A549 (cell line): ENCODE measurements at regions not wholly inside any gene's neighbourhood (a gene's known extent, or its start where the extent isn't known, plus 50 kb on each side); places are given as distances from the start of the nearest gene placed in this dataset.

ENCODE experiments used
- ATAC-seq, 2 experiments: fragments of 200-7000 bp in 1 of 2; fragments of >200 bp in 1 of 2; cut with Nextera tagmentation in 1 of 2; cut with Tn5 transposase in 1 of 2; 3 replicates each; pipeline versions ENCODE4 v1.8.0 to v1.9.1; 2018 to 2020; ENCODE audit warnings: mild to moderate bottlenecking in 1 of 2, moderate library complexity in 1 of 2
- CTCF ChIA-PET: fragments of 300-600 bp; sonication (Branson Sonifier 250); formaldehyde crosslinking; extraction: SDS; loops from one replicate; lab custom pipeline; 2021; ENCODE audit warnings: antibody characterized with exemption, inconsistent platforms; lab: Yijun Ruan, JAX
- POLR2A ChIA-PET: fragments of 350-600 bp; formaldehyde crosslinking; extraction: SDS; loops from one replicate; lab custom pipeline; 2021; ENCODE audit warnings: antibody characterized with exemption, inconsistent platforms; lab: Yijun Ruan, JAX
- DNase-seq, 2 experiments: peaks; one replicate each; pipeline versions ENCODE4 v3.0.0 to v3.0.0-alpha.2; 2011 to 2016; ENCODE audit warnings: low read depth in 1 of 2, low spot score in 1 of 2
- FAIRE-seq: peaks from 2 replicates; lab custom pipeline; 2011; peaks lifted over from hg19 to GRCh38; lab: Jason Lieb, UNC
- H3K27ac ChIP-seq, 2 experiments: fragments of >200 bp; sonication (Bioruptor Twin); formaldehyde crosslinking; 3 replicates each; pipeline ENCODE4 v1.5.1; 2016 to 2017
- H3K4me1 ChIP-seq: fragments of >200 bp; sonication (Bioruptor Twin); formaldehyde crosslinking; 3 replicates; pipeline ENCODE4 v1.6.1; 2016
- H3K4me2 ChIP-seq: fragments of >200 bp; sonication (Bioruptor Twin); formaldehyde crosslinking; 3 replicates; pipeline ENCODE4 v1.6.1; 2016
- H3K4me3 ChIP-seq: fragments of >200 bp; sonication (Bioruptor Twin); formaldehyde crosslinking; 3 replicates; pipeline ENCODE4 v1.5.1; 2016
- H3K9me3 ChIP-seq: fragments of >200 bp; sonication (Bioruptor Twin); formaldehyde crosslinking; 3 replicates; pipeline ENCODE4 v1.6.1; 2016
- BCL3 ChIP-seq: fragments of >200 bp; sonication (Bioruptor Twin); formaldehyde crosslinking; IDR thresholded peaks from 3 replicates; pipeline ENCODE4 v1.6.1; 2016
- BHLHE40 ChIP-seq: IDR thresholded peaks from 2 replicates; pipeline ENCODE4 v1.6.1; 2012; ENCODE audit warnings: low read depth, low read length, inconsistent platforms
- CBX2 ChIP-seq: fragments of 200-600 bp; sonication (generic); IDR thresholded peaks from 2 replicates; pipeline ENCODE4 v1.6.1; 2016; ENCODE audit warnings: low read depth, mild to moderate bottlenecking, borderline replicate concordance
- CBX8 ChIP-seq: fragments of 200-600 bp; sonication (generic); IDR thresholded peaks from 2 replicates; pipeline ENCODE4 v1.6.1; 2016
- CEBPB ChIP-seq, 2 experiments: fragments of >200 bp in 1 of 2; sonication (Bioruptor Twin) in 1 of 2; formaldehyde crosslinking in 1 of 2; IDR thresholded peaks; 2 replicates each; pipeline ENCODE4 v1.6.1; 2012 to 2016
- CHD2 ChIP-seq: fragments of 150-350 bp; IDR thresholded peaks from 2 replicates; pipeline ENCODE4 v1.6.1; 2014; ENCODE audit warnings: low read length; ENCODE audit not compliant: partially characterized antibody
- CHD4 ChIP-seq: fragments of 200-600 bp; sonication (generic); IDR thresholded peaks from 2 replicates; pipeline ENCODE4 v1.6.1; 2016; ENCODE audit warnings: antibody characterized with exemption, mild to moderate bottlenecking, borderline replicate concordance
- CTCF ChIP-seq: fragments of >200 bp; sonication (Bioruptor Twin); formaldehyde crosslinking; IDR thresholded peaks from 3 replicates; pipeline ENCODE4 v1.5.1; 2016
- EHF ChIP-seq: fragments of 250-450 bp; sonication (Bioruptor Pico); IDR thresholded peaks from 2 replicates; pipeline ENCODE4 v1.5.0; 2020; ENCODE audit warnings: mild to moderate bottlenecking
- FOSB ChIP-seq: fragments of 250-450 bp; sonication (Bioruptor Pico); IDR thresholded peaks from 2 replicates; pipeline ENCODE4 v1.5.0; 2020; ENCODE audit warnings: mild to moderate bottlenecking, moderate library complexity
- FOSL2 ChIP-seq, 2 experiments: fragments of 450-650 bp in 1 of 2; fragments of >200 bp in 1 of 2; sonication (Bioruptor Twin) in 1 of 2; formaldehyde crosslinking; IDR thresholded peaks; 2 replicates each; pipeline versions ENCODE4 v1.5.0 to v1.6.1; 2016 to 2020; ENCODE audit warnings: mild to moderate bottlenecking in 1 of 2, moderate library complexity in 1 of 2
- FOXS1 ChIP-seq: fragments of 250-450 bp; sonication (Bioruptor Pico); IDR thresholded peaks from 2 replicates; pipeline ENCODE4 v1.5.0; 2020; ENCODE audit warnings: mild to moderate bottlenecking, moderate library complexity
- GATA3 ChIP-seq: IDR thresholded peaks from 2 replicates; pipeline ENCODE4 v1.6.1; 2012; ENCODE audit warnings: borderline replicate concordance
- HDAC2 ChIP-seq: fragments of 200-600 bp; sonication (generic); IDR thresholded peaks from 2 replicates; pipeline ENCODE4 v1.6.1; 2016
- HOXA7 ChIP-seq: fragments of 250-450 bp; sonication (Bioruptor Pico); IDR thresholded peaks from 2 replicates; pipeline ENCODE4 v1.5.0; 2020; ENCODE audit warnings: mild to moderate bottlenecking, moderate library complexity
- HOXB13 ChIP-seq: fragments of 250-450 bp; sonication (Bioruptor Pico); IDR thresholded peaks from 2 replicates; pipeline ENCODE4 v1.5.0; 2020; ENCODE audit warnings: low read depth, mild to moderate bottlenecking, moderate library complexity
- HOXB5 ChIP-seq: fragments of 250-450 bp; sonication (Bioruptor Pico); IDR thresholded peaks from 2 replicates; pipeline ENCODE4 v1.5.0; 2020; ENCODE audit warnings: mild to moderate bottlenecking, moderate library complexity
- JUN ChIP-seq, 2 experiments: fragments of >200 bp; sonication (Bioruptor Twin); formaldehyde crosslinking; IDR thresholded peaks; 2 replicates in 1 of 2; 3 replicates in 1 of 2; pipeline ENCODE4 v1.6.1; 2016 to 2017
- JUNB ChIP-seq: fragments of >200 bp; sonication (Bioruptor Twin); formaldehyde crosslinking; IDR thresholded peaks from 2 replicates; pipeline ENCODE4 v1.6.1; 2016
- MAFK ChIP-seq: fragments of 450-650 bp; IDR thresholded peaks from 2 replicates; pipeline ENCODE4 v1.6.1; 2014; ENCODE audit not compliant: partially characterized antibody
- MYC ChIP-seq: IDR thresholded peaks from 2 replicates; pipeline ENCODE4 v1.6.1; 2012; ENCODE audit warnings: mild to moderate bottlenecking, inconsistent platforms, low read length, improper control_type of control experiment, borderline replicate concordance
- NPAS2 ChIP-seq: fragments of 250-450 bp; sonication (Bioruptor Pico); IDR thresholded peaks from 2 replicates; pipeline ENCODE4 v1.8.0; 2022; ENCODE audit warnings: mild to moderate bottlenecking, moderate library complexity, borderline replicate concordance
- PHF8 ChIP-seq: fragments of 200-600 bp; sonication (generic); IDR thresholded peaks from 2 replicates; pipeline ENCODE4 v1.6.1; 2016; ENCODE audit warnings: low read depth, mild to moderate bottlenecking, antibody characterized with exemption, moderate library complexity, borderline replicate concordance
- RAD21 ChIP-seq, 2 experiments: fragments of >200 bp in 1 of 2; sonication (Bioruptor Twin) in 1 of 2; formaldehyde crosslinking in 1 of 2; IDR thresholded peaks in 1 of 2; conservative IDR thresholded peaks in 1 of 2; 2 replicates in 1 of 2; 3 replicates in 1 of 2; pipeline ENCODE4 v1.6.1; 2012 to 2018; ENCODE audit warnings: inconsistent platforms in 1 of 2
- RARB ChIP-seq: fragments of 250-450 bp; sonication (Bioruptor Pico); IDR thresholded peaks from 2 replicates; pipeline ENCODE4 v1.8.0; 2021; ENCODE audit warnings: mild to moderate bottlenecking, moderate library complexity
- RCOR1 ChIP-seq: fragments of 150-350 bp; IDR thresholded peaks from 2 replicates; pipeline ENCODE4 v1.6.1; 2014; ENCODE audit warnings: antibody characterized with exemption, low read length, low read depth
- RFX5 ChIP-seq: fragments of 450-650 bp; IDR thresholded peaks from 2 replicates; pipeline ENCODE4 v1.7.1; 2014; ENCODE audit warnings: antibody characterized with exemption, mild to moderate bottlenecking, moderate library complexity
- TP53 ChIP-seq: fragments of 250-450 bp; sonication (Bioruptor Pico); IDR thresholded peaks from 2 replicates; pipeline ENCODE4 v1.5.0; 2021; ENCODE audit warnings: mild to moderate bottlenecking, moderate library complexity
- ZC3H11A ChIP-seq: fragments of 450-650 bp; IDR thresholded peaks from 2 replicates; pipeline ENCODE4 v1.6.1; 2014; ENCODE audit warnings: antibody characterized with exemption, mild to moderate bottlenecking
- ZFP36 ChIP-seq: fragments of 450-650 bp; IDR thresholded peaks from 2 replicates; pipeline ENCODE4 v1.6.1; 2014; ENCODE audit warnings: borderline replicate concordance; ENCODE audit not compliant: partially characterized antibody
- WGBS: methylation state at CpG from one replicate; pipeline ENCODE4 v1.1.6; 2017; ENCODE audit errors: missing lambda C conversion rate; 5-methylcytosine and 5-hydroxymethylcytosine counted together

- H3K4me3 ChIP-seq: no peak overlapping the region
- peak overlapping the region; percentile 32; the same call in 2 of the 3 replicates for H3K4me2 ChIP-seq
- peak overlapping the region; percentile 29 to 48; a peak in 3 of 6 replicates for H3K27ac ChIP-seq
- DNase-seq: no peak
- ChIA-PET POLR2A (no interaction called here), CTCF (interaction anchor here (1.3 kb wide), 1 partner anchor 33 kb away, joined by 5 read pairs; no protein-coding TSS in a partner anchor)
- no peaks in the 10 kb centered on the region for H3K9me3 ChIP-seq
- TF ChIP-seq CEBPB (IDR thresholded peaks at IDR 0.05): no peak
- no peak for TF ChIP-seq ZC3H11A
- TF ChIP-seq CHD4: no peak
- no peak for TF ChIP-seq JUN (IDR thresholded peaks at IDR 0.05)
- no peak for TF ChIP-seq MAFK
- no peak for TF ChIP-seq GATA3
- TF ChIP-seq HOXB5 (CRISPR knock-in tag): no peak
- TF ChIP-seq FOSL2 (IDR thresholded peaks at IDR 0.05): no peak
- no peak for TF ChIP-seq FOSL2 (CRISPR knock-in tag; IDR thresholded peaks at IDR 0.05)
- TF ChIP-seq EHF: no peak
- TF ChIP-seq CBX2: no peak
- no peak for TF ChIP-seq HDAC2
- no peak for TF ChIP-seq RCOR1
- TF ChIP-seq HOXA7: no peak
- 66% methylated on average over 4 of the region's 4 CpGs for WGBS
- FAIRE-seq: no peak
- no peak for ATAC-seq
- H3K4me1 ChIP-seq: peaks cover 33% of the 10 kb centered on the region
Measured at GRCh38 chr10:28906415-28906814, 229.1 kb downstream of the BAMBI start.

- CTCF ChIA-PET: interaction anchor here (1.0 to 1.3 kb wide), 2 partner anchors 15 to 32 kb away, joined by 3 to 5 read pairs; no protein-coding TSS in a partner anchor
- peak overlapping the region; percentile 32; the same call in 2 of the 3 replicates for H3K4me2 ChIP-seq
- ATAC-seq: no peak
- TF ChIP-seq ZFP36 (no peak), FOSL2 (IDR thresholded peaks at IDR 0.05) (no peak), FOSL2 (CRISPR knock-in tag; IDR thresholded peaks at IDR 0.05) (0 out of 2 replicates have a peak, but pooled peaks have one; percentile 10), HOXA7 (no peak), RAD21 (conservative IDR thresholded peaks at IDR 0.05 in 1 of 2, IDR thresholded peaks at IDR 0.05 in 1 of 2) (no peak)
- TF ChIP-seq, all 56 proteins: peak for 1
- POLR2A ChIA-PET: no interaction called here
- Histone ChIP-seq H3K27ac (peak overlapping the region; percentile 29 to 48; a peak in 3 of 6 replicates), H3K4me3 (no peak overlapping the region), H3K9me3 (no peaks in the 10 kb centered on the region), H3K4me1 (peaks cover 34% of the 10 kb centered on the region)
- 84% methylated on average over 3 of the region's 3 CpGs for WGBS
- no peak for FAIRE-seq
- DNase-seq: no peak
Measured at GRCh38 chr10:28906934-28907333, 229.6 kb downstream of the BAMBI start.

- DNase-seq: no peak
- Histone ChIP-seq H3K4me2 (no peak overlapping the region), H3K9me3 (no peaks in the 10 kb centered on the region), H3K27ac (no peak overlapping the region), H3K4me3 (no peak overlapping the region), H3K4me1 (peaks cover 39% of the 10 kb centered on the region)
- no peak for ATAC-seq
- POLR2A ChIA-PET: no interaction called here
- CTCF ChIA-PET: interaction anchor here (0.6 kb wide), 1 partner anchor 211 kb away, joined by 3 read pairs; no protein-coding TSS in a partner anchor
- TF ChIP-seq GATA3 (no peak), RFX5 (no peak), FOSB (CRISPR knock-in tag) (no peak), PHF8 (no peak), JUNB (no peak), MAFK (no peak), FOXS1 (CRISPR knock-in tag) (no peak)
- 89% methylated on average over 5 of the region's 5 CpGs for WGBS
- FAIRE-seq: no peak
Measured at GRCh38 chr10:28909875-28910274, 232.6 kb downstream of the BAMBI start.

- Histone ChIP-seq H3K4me1 (peaks cover 46% of the 10 kb centered on the region), H3K9me3 (no peaks in the 10 kb centered on the region), H3K4me2 (no peak overlapping the region), H3K27ac (no peak overlapping the region), H3K4me3 (no peak overlapping the region)
- ChIA-PET POLR2A (no interaction called here), CTCF (no interaction called here)
- FAIRE-seq (no peak), DNase-seq (no peak), ATAC-seq (no peak)
- 59% methylated on average over 3 of the region's 3 CpGs for WGBS
- no peak for TF ChIP-seq ZC3H11A
- TF ChIP-seq CHD2: no peak
- TF ChIP-seq JUN (IDR thresholded peaks at IDR 0.05): no peak
- no peak for TF ChIP-seq MYC
- TF ChIP-seq JUNB: no peak
- TF ChIP-seq CTCF: no peak
- no peak for TF ChIP-seq NPAS2
- TF ChIP-seq HOXB13 (CRISPR knock-in tag): no peak
- TF ChIP-seq CBX8: no peak
- no peak for TF ChIP-seq RCOR1
- no peak for TF ChIP-seq BCL3
- no peak for TF ChIP-seq CHD4
- TF ChIP-seq RARB: no peak
- no peak for TF ChIP-seq BHLHE40
- no peak for TF ChIP-seq EHF
- no peak for TF ChIP-seq HDAC2
- no peak for TF ChIP-seq TP53
Measured at GRCh38 chr10:28910956-28911355, 233.6 kb downstream of the BAMBI start.
